ENCODE measurements at regions not wholly inside any gene's neighbourhood (a gene's known extent, or its start where the extent isn't known, plus 50 kb on each side); places are given as distances from the start of the nearest gene placed in this dataset.

DNA sequence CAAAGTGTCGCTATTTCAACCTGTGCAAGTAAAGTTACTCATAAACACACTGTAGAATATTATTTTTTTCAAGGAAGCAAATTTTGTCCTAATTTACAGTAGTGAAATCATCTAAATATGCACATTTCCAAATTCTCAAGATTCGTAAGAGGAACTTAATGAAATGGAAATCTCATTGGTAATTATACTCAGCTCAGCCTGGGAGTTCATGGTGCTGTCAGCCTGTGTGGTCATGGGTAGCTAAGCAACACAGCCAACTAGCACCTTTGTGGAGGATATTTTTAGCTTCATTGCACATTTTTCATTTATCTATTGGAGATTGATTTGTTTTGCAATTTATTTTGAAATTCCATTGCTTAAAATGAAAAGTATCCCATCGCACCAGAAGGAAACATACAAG, 975.7 kb upstream of the ZEB2 start:
- TF ChIP-seq, protein P1, sequence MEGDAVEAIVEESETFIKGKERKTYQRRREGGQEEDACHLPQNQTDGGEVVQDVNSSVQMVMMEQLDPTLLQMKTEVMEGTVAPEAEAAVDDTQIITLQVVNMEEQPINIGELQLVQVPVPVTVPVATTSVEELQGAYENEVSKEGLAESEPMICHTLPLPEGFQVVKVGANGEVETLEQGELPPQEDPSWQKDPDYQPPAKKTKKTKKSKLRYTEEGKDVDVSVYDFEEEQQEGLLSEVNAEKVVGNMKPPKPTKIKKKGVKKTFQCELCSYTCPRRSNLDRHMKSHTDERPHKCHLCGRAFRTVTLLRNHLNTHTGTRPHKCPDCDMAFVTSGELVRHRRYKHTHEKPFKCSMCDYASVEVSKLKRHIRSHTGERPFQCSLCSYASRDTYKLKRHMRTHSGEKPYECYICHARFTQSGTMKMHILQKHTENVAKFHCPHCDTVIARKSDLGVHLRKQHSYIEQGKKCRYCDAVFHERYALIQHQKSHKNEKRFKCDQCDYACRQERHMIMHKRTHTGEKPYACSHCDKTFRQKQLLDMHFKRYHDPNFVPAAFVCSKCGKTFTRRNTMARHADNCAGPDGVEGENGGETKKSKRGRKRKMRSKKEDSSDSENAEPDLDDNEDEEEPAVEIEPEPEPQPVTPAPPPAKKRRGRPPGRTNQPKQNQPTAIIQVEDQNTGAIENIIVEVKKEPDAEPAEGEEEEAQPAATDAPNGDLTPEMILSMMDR (conservative IDR thresholded peaks at IDR 0.05 in 1 of 2, IDR thresholded peaks at IDR 0.05 in 1 of 2; ENCODE audit: low read depth in 1 of 2, low read length in 2 of 2) = no peak
- TF ChIP-seq EZH2 (IDR thresholded peaks at IDR 0.05; ENCODE audit: low read length, missing control alignments) = no peak

Data from fibroblast of lung (primary cell).